ENCODE measurements at regions not wholly inside any gene's neighbourhood (a gene's known extent, or its start where the extent isn't known, plus 50 kb on each side); places are given as distances from the start of the nearest gene placed in this dataset.

DNA sequence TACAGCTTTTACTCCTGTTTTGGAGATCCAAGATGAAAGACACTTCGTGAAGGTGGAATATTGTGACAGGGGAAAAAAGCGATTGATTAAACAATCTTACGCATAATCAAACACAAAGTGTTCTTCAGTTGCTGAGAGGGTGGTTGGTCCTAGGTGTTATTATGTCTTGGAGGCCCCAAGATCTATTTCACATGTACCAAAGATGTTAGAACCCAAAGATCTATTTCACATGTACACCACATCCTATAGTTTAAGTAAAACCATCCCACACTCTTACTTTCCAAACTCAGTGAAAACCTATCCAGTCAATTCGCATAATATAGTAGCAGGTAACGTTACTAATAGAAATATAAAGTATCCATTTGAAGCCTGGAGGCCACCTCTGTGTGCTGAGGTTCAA is 242.6 kb upstream of the MAF start:
- Histone ChIP-seq H3K27ac (no peak overlapping the region), H3K9me3 (replicated peaks in 1 of 3) (no peaks in the 10 kb centered on the region), H3K4me1 (replicated peaks in 1 of 2) (no peaks in the 10 kb centered on the region), H3K36me3 (replicated peaks in 1 of 2) (no peaks in the 10 kb centered on the region), H3K4me3 (no peak overlapping the region), H3K27me3 (no peaks in the 10 kb centered on the region)
- no peak for DNase-seq
- intact Hi-C loops (cut with DNase I) = no loop called here
- 79 to 88% (median 81%) methylated on average over 5 of the region's 5 CpGs for WGBS, 4 donors
- TF ChIP-seq, protein P1, sequence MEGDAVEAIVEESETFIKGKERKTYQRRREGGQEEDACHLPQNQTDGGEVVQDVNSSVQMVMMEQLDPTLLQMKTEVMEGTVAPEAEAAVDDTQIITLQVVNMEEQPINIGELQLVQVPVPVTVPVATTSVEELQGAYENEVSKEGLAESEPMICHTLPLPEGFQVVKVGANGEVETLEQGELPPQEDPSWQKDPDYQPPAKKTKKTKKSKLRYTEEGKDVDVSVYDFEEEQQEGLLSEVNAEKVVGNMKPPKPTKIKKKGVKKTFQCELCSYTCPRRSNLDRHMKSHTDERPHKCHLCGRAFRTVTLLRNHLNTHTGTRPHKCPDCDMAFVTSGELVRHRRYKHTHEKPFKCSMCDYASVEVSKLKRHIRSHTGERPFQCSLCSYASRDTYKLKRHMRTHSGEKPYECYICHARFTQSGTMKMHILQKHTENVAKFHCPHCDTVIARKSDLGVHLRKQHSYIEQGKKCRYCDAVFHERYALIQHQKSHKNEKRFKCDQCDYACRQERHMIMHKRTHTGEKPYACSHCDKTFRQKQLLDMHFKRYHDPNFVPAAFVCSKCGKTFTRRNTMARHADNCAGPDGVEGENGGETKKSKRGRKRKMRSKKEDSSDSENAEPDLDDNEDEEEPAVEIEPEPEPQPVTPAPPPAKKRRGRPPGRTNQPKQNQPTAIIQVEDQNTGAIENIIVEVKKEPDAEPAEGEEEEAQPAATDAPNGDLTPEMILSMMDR (IDR thresholded peaks at IDR 0.05) = no peak
- TF ChIP-seq POLR2A (IDR thresholded peaks at IDR 0.05) = no peak

DNA sequence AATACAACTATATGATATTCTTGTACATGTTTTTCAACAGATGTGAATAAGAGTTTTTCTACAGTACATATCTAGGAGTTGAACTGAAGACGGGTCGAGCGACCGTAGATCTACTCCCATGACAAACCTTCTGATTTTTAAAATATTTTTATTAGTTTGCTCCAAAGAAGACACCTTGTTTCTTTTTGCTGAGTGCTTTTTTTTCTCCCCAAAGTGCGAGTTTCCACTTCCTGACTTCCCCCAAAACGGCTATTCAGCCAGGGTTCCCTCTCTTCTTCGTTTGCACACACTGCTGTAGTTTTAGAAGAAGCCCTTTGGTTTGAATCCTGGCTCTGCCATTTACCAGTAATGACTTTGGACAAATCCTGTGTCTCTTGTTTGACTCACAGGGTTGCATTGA is 241.7 kb upstream of the MAF start:
- no peak overlapping the region for H3K4me3 ChIP-seq
- 75 to 86% (median 78%) methylated on average over 7 of the region's 7 CpGs for WGBS, 4 donors
- no peak for DNase-seq
- H3K27ac ChIP-seq = no peak overlapping the region
- intact Hi-C loops (cut with DNase I) = no loop called here
- no peaks in the 10 kb centered on the region for H3K27me3 ChIP-seq
- no peaks in the 10 kb centered on the region for H3K4me1 ChIP-seq (replicated peaks in 1 of 2)
- no peaks in the 10 kb centered on the region for H3K9me3 ChIP-seq (replicated peaks in 1 of 3)
- H3K36me3 ChIP-seq (replicated peaks in 1 of 2) = no peaks in the 10 kb centered on the region
- TF ChIP-seq POLR2A (IDR thresholded peaks at IDR 0.05) = no peak
- TF ChIP-seq, protein P1 (IDR thresholded peaks at IDR 0.05) = no peak

DNA sequence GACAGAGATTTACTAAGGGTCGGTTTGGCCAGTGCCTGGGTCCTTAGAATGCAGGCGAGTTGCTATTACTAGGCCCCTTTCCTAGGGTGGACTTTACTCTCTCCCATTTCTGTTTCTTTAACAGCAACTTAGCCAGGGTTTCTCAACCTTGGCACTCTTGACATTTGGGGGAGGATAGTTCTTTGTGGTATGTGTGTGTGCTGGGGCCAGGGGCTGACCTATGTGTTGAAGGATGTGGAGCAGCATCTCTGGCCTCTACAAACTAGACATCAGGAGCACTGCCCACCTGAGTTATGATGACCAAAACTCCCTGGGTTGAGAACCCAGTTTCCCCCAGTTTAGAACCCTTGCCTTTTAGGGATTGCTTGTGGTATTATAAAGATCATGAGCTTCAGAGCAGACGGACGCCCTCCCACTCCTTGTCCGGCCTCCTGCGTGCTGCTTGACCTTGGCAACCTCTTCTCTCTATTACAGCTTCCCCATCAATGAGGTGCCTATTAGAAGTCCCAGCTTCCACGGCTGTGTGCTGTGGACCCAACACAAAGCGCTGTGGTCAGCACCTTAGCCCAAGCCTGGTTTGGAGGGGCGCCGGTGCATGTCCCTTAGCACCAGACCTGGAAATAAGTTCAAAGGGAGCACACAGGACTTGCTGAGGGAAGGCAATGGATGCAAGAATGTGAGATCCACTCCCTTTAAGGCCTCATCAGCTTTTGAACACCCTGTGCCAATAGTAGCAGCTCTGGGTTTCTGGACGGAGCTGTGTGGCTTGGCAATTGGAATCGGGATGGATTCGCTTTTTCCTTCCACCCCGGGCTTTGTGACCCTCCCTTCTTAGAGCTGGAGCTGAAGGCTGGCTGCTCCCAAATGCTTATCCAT is 239.2 kb upstream of the MAF start:
- no peaks in the 10 kb centered on the region for H3K9me3 ChIP-seq (replicated peaks in 1 of 3)
- no peak for TF ChIP-seq POLR2A (IDR thresholded peaks at IDR 0.05)
- TF ChIP-seq, protein P1 (IDR thresholded peaks at IDR 0.05) = no peak
- no peaks in the 10 kb centered on the region for H3K27me3 ChIP-seq
- intact Hi-C loops (cut with DNase I) = no loop called here
- no peaks in the 10 kb centered on the region for H3K4me1 ChIP-seq (replicated peaks in 1 of 2)
- no peak overlapping the region for H3K4me3 ChIP-seq
- H3K27ac ChIP-seq = no peak overlapping the region
- WGBS, 4 donors = 72 to 80% (median 73%) methylated on average over 9 to 14 of the region's 14 CpGs
- no peaks in the 10 kb centered on the region for H3K36me3 ChIP-seq (replicated peaks in 1 of 2)
- no peak for DNase-seq

DNA sequence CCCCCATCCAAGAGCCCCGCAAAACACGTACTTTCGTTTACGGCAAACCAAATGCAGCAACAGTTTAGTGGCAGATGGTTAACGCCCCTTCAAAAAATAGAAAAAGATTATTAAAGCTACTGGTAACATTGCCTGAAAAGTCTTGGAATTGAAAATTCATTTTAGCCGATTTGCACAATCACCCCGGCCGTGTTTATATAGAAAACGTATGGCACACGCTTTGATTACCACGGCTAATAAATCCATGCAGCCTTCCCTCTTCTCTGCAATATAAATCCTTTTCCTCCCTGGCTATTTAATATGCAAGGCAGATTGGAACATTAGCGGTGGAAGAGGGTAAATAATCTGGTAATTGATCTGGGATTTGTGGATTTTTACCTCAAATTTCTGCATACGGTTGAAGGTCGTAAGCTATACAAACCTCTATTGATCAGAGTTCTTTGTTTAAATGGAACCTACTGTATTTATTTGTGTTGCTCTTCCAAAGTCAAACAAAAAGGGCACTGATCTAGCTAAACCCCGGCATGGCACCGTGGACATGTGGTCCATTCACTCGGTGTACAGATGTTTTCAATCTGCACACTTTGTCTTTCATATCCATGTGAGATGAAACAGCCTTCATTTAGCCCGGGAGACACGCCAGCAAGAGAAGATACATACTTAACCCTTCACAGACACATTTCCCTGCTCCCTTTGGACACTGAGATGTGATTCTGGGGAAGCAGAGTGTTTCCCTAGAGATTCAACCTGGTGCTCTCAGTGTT is 238.1 kb upstream of the MAF start:
- intact Hi-C loops (cut with DNase I) = no loop called here
- peak in 3 of 7 donors; percentile 10 to 61 (median 23) for DNase-seq
- H3K27me3 ChIP-seq = no peaks in the 10 kb centered on the region
- H3K27ac ChIP-seq = no peak overlapping the region
- H3K4me3 ChIP-seq = no peak overlapping the region
- H3K9me3 ChIP-seq (replicated peaks in 1 of 3) = no peaks in the 10 kb centered on the region
- no peaks in the 10 kb centered on the region for H3K36me3 ChIP-seq (replicated peaks in 1 of 2)
- H3K4me1 ChIP-seq (replicated peaks in 1 of 2) = no peaks in the 10 kb centered on the region
- 67 to 72% (median 69%) methylated on average over 19 of the region's 19 CpGs for WGBS, 4 donors
- TF ChIP-seq, protein P1 (IDR thresholded peaks at IDR 0.05) = no peak
- no peak for TF ChIP-seq POLR2A (IDR thresholded peaks at IDR 0.05)
